WI38 (cell line): ENCODE measurements at regions not wholly inside any gene's neighbourhood (a gene's known extent, or its start where the extent isn't known, plus 50 kb on each side); places are given as distances from the start of the nearest gene placed in this dataset.

ENCODE experiments used
- H3K4me3 ChIP-seq: 2 replicates; pipeline ENCODE4 v1.5.1; 2011; ENCODE audit warnings: low read depth, mild to moderate bottlenecking, control low read depth, low read length
- TF ChIP-seq, protein P1 (sequence below): IDR thresholded peaks from 2 replicates; pipeline ENCODE4 v1.5.1; 2012; ENCODE audit warnings: low read depth, mild to moderate bottlenecking, control low read depth, low read length

DNA sequence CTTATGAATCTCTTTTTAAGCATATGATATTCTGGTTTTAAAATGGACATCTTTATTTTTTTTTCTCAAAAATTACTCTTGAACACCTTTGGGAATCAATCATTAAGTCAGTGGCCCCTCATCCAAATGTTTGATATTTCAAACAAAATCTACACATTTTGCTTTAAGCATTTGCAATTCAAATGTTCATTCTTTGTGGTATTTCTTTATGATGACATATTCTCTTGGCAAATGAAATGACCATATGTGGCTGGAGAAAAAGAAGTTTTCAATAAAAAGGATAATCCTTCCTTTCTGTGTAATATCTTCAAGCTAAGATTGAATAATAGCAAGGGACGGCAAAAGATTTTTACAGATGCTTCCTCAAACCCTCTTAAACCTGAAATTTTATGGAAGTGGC, 420.8 kb downstream of the MTRR start:
- H3K4me3 ChIP-seq = no peak overlapping the region
- TF ChIP-seq, protein P1, sequence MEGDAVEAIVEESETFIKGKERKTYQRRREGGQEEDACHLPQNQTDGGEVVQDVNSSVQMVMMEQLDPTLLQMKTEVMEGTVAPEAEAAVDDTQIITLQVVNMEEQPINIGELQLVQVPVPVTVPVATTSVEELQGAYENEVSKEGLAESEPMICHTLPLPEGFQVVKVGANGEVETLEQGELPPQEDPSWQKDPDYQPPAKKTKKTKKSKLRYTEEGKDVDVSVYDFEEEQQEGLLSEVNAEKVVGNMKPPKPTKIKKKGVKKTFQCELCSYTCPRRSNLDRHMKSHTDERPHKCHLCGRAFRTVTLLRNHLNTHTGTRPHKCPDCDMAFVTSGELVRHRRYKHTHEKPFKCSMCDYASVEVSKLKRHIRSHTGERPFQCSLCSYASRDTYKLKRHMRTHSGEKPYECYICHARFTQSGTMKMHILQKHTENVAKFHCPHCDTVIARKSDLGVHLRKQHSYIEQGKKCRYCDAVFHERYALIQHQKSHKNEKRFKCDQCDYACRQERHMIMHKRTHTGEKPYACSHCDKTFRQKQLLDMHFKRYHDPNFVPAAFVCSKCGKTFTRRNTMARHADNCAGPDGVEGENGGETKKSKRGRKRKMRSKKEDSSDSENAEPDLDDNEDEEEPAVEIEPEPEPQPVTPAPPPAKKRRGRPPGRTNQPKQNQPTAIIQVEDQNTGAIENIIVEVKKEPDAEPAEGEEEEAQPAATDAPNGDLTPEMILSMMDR = no peak

DNA sequence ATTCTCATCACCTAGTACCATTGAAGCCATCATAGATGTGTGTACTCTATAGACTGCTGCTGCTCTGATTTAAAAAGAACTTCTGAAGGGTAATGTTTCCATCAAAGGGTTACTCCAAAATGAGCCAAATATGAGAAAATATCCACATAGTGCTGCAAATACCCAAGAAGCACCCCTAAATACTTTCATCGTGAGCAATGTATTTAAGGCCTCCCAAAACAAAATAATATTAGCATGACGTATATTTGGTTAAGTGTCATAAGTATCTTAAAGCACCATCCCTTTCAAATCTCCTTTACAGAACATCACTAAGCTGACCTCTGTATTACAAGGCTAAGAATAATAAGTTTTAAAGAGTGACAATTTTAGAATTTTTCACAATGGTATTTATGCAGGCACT, 421.8 kb downstream of the MTRR start:
- TF ChIP-seq, protein P1 = no peak

DNA sequence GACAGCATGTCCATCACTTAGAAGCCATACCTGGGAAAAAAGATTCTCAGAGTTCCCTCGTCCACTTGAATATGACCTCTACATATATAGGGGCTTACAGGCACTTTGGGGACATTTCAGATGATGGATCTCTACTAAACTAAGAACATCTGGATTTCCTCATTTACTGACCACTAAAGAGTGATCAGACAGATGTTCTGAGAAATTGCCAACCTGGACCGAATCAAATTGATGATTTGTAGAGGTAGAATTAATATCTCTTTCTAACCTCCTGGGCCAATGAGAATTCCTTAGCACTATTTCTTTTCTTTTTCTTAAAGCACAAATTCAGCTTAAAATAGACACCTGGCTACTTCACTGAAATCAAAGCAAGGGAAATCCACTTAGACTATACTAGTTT, 422.7 kb downstream of the MTRR start:
- no peak overlapping the region for H3K4me3 ChIP-seq
- TF ChIP-seq, protein P1 = no peak

More for the DNA sequence above, 421.8 kb downstream of the MTRR start:
- H3K4me3 ChIP-seq = no peak overlapping the region

DNA sequence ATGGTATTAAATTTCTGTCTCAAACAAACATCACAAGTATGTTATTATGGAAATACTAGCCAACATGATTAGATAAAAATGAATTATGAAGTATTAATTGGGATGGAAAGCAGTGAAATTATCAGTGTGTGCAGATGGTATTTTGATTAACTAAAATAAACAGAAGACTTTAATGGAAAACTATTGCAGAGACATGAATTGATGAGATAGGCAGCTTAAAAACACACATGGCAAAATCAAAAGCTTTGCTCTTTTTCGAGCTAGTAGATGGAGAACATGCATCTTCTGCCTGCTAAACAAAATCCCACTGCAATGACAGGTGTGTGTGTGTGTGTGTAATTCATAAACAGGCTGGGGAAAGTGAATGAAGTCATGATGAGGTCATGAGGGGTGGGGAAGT, 426.2 kb downstream of the MTRR start:
- H3K4me3 ChIP-seq = no peak overlapping the region
- TF ChIP-seq, protein P1 = no peak

DNA sequence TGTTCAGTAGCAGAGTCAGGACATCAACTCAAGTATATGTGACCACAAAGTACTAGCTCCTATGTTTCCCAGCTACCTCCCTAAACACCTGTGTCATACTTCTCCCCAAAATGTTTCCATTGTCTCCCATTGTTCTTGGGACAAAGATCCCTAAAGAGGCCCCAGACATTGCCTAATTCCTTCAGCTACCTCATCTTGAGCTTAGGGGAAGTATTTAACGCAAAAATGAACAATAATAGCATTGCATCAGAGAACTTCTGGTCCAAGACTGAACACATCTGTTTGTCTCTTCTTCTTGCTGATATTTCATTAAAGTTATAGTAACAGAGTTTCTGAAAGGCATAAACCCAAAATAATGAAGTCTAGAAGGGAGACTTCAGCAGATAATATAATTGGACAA, 430.8 kb downstream of the MTRR start:
- H3K4me3 ChIP-seq = no peak overlapping the region
- TF ChIP-seq, protein P1 = no peak

DNA sequence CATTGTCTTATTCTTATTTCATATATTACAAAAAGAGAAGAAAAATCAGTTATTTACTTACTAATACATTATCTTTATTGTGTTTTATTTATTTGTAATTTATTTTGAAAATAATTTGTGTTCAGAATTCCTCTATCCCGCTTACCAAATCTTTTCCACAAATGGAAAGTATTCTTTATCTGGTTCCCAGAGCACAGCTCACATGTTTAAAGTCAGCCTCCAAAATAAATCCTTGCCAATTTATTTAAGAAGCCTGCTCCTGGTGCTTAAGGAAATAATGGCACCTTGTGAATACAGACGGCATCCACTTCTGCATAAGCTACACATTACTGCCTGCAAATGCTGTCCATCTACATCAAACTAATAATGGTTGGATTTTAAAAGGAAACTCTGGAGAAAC, 435.4 kb downstream of the MTRR start:
- H3K4me3 ChIP-seq = no peak overlapping the region
- TF ChIP-seq, protein P1 = no peak

DNA sequence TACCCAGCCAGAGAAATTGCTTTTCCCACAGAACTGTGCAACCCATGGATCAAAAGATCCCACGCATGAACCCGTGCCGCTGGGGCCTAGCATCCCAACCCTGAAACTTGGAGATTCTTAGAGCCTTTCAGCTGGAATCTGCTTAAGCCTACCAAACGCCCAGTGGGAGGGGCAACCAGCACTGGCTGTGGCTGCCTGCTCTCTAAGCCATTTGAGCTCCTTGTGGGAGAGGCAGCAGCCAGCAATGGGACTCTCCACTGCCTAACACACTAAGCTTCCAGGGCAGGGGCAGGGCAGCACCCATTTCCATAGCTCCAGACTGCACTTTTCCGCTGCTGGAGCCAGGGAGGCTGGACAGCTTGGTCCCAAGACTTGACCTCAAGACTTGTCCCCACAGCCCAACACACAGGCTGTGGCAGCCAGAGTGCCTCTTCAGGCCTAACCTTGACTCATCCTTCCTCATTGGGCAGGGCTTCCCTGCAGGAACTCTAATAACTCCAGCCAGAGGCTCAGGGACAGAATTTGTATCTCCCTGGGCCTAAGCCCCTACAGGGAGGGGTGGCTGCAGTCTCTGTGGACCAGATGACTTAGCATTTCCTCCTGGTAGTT, 437.4 kb downstream of the MTRR start:
- no peak overlapping the region for H3K4me3 ChIP-seq
- TF ChIP-seq, protein P1 = no peak
